HG03571 (cell line): ENCODE measurements at regions not wholly inside any gene's neighbourhood (a gene's known extent, or its start where the extent isn't known, plus 50 kb on each side); places are given as distances from the start of the nearest gene placed in this dataset.

Experiments used
- ATAC-seq: cut with Tn5 transposase; IDR thresholded peaks from one replicate; pipeline ENCODE4 v1.9.1; 2021; ENCODE audit not compliant: unreplicated experiment

- ATAC-seq: no peak
These were observed 273.6 kb downstream of the SRBD1 start for GRCh38 chr2:45337481-45337880.

GRCh38 chr2:45334205-45334604 lies 276.9 kb downstream of the SRBD1 start:
- no peak for ATAC-seq

DNA sequence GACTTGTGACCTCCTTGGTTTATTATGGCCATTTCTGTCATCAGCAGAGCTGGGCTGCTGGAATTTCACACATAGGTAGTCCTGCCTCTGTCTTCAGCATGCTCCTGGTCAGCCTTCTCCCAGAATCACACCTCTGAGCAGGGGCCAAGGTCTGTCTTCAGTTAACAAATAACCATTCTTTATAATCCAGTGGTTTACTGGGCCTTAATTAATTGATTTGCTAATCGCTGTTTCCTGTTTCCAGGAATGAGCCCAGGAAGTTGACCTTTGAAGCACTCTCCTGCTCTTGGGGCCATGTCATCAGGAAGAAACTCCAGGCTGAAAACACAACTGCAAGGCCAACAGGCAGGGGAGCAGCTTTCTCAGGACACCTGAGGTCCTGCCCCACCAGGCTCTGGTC lies 278.5 kb downstream of the SRBD1 start:
- ATAC-seq: no peak

DNA sequence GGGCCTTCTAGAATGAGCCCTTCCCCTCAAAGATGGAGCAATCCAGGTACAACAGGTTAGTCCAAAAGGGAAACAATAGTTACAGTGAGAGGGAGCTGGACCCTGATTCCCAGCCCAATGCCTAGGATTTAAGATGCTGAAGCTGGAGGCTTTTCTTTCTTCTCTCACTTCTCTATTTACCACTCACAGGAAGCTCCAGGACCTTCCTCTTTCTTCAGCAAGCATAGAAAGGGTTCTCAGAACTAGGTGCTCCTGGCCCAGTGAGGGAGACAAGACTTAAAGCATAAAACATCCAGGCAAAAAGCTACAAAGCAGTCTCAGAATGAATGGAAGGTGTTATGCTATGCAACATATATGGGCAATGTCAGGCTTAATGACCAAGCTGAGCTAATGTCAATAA lies 279.0 kb downstream of the SRBD1 start:
- ATAC-seq: no peak

- ATAC-seq: no peak
These were observed 279.7 kb downstream of the SRBD1 start for GRCh38 chr2:45331410-45331786.

DNA sequence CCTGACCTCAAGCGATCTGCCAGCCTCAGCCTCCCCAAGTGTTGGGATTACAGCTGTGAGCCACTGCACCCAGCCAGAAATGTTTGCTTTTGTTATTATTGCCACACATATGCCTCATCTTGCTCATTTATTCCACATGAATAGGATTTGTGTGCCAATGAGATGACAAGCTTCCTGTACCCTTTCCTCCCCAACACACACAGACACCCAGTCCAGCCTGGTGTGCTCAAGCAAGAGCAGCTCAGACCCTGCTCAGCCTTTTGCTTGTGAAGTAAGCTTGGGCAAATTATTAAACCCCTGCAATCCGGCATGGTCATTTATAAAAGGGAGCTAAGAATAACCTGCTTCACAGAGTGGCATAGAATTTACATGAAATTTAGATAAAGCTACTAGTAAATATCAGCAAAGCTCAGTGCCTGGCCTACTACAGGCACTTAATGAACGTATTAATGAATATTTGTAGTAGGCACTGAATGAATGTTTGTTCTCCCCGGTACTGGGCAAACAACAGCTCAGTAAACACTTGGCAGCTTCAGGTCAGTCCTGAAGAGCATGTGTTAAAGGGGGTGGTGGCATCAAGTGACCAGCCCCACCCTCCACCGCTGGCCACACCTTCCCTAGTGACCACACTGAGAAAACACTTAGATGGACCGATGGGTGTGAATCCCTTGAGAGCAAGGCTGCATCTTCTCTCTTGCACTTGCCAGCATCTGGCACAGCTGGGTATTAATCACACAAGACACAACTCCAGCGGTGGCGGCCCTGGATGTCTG lies 280.2 kb downstream of the SRBD1 start:
- ATAC-seq: no peak

GRCh38 chr2:45330108-45330507 lies 281.0 kb downstream of the SRBD1 start:
- no peak for ATAC-seq

- ATAC-seq: no peak
These were observed 281.9 kb downstream of the SRBD1 start for GRCh38 chr2:45329045-45329677.

DNA sequence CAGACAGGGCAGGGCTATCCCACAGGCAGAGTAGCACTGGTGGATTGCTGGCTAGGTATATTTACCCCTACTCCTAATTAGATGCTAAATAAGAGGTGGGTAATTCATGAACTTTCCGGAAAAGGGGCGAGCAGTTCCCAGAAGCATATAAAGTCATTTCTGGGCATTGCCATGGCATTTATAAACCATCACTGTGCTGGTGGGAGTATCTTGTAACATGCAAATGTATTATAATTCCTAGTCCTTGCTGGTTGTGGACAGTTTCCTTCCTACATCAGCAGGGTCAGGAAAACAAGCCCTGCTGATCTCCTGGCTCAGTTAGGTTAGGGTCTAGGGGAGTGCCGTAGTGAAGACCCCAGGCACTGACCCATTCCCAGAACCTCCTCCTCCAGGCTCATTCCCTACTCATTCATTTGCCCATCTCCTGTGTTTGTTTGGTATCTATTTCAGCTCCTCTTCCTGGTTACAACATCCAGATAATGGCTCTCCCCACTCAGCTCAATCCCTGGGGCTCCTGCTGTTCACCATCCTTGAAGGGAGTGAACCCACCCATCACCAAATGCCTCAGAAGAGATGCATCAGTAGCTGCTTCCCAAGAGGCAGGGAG lies 282.7 kb downstream of the SRBD1 start:
- no peak for ATAC-seq

- ATAC-seq: no peak
These were observed 287.7 kb downstream of the SRBD1 start for GRCh38 chr2:45323344-45323743.

DNA sequence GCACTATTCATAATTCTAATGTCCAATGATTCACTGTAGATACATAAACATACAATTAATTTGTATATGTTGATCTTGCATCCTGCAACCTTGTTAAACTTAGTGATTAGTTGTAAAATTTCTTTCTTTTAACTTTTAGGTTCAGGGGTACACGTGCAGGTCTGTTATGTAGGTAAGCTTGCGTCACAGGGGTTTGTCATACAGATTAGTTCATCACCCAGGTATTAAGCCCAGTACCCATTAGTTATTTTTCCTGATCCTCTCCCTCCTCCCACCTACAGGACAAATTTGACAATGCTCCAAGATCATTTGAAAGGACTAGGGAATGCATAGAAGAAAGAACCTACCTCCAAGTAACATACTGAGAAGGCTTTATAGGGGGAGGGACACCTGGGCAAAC lies 290.1 kb downstream of the SRBD1 start:
- ATAC-seq: no peak

GRCh38 chr2:45319683-45320455 lies 291.2 kb downstream of the SRBD1 start:
- ATAC-seq: no peak

DNA sequence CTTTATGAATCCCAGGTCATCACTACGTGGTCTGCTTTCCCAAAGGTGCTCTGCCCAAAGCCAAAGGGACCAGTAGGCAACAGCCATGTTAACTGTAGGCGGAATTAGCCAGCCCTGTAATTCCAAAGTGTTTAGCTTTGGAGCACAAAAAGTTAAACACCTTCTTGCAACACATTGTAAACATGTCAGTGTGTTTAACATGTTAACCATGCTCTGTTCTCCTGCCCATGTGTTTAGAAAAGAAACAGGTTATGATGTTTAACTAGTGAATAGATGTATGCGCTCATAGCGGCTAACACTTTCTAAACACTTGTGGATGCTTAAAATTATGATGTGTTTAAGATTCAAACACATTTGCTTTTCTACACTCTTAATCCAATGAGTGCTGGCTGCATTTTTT lies 292.4 kb downstream of the SRBD1 start:
- no peak for ATAC-seq

DNA sequence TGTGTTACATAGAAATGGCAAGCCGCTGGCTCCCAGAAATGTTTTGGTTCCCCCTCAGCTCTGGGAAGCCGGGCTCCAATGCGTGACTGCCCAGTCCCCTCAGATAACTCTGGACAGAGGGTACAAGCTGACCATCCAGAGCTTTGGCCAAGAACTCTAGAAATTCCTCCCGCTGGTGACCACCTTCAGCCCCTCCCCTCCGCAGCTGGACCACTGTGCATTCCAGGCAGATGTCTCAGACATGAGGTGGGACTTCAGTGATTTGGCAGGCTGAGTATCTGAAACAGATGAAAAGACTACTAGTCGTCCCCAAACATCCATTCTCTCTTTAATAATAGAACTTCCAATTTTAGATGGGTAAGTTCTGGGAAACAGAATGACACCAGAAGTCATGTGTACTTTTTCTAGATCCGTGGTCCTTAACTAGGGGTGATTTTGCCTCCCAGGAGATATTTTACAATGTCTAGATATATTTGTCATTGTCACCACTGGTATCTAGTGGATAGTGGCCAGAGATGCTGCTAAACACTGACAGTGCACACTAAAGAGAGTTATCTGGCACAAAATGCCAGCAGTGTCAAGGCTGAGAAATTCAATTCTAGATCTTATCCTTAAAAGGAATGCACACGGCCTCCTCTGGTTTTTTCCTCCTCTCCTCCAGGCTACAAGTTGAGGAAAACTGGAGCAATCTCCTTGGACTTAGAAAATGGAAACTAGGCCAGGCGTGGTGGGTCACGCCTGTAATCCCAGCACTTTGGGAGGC lies 294.3 kb downstream of the SRBD1 start:
- no peak for ATAC-seq

DNA sequence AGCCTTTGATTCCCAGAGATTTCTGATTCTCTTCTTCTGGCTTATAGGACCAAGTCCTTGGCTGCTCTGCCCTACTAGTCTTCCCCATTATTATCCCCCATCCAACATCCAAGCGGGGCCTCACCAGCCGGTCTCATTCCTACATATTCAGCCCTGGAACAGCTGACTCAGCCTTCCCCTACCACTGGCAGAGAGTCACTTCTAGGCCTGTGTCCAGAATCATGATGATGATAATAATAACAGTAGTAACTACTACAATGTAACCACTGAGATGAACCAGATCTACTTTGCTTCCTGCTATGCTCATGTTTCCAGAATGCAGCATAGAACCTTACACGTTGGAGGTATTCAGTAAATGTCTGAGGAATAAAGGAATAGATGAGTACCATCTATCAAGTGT lies 295.2 kb downstream of the SRBD1 start:
- ATAC-seq: no peak

- ATAC-seq: no peak
These were observed 298.8 kb downstream of the SRBD1 start for GRCh38 chr2:45312275-45312674.

DNA sequence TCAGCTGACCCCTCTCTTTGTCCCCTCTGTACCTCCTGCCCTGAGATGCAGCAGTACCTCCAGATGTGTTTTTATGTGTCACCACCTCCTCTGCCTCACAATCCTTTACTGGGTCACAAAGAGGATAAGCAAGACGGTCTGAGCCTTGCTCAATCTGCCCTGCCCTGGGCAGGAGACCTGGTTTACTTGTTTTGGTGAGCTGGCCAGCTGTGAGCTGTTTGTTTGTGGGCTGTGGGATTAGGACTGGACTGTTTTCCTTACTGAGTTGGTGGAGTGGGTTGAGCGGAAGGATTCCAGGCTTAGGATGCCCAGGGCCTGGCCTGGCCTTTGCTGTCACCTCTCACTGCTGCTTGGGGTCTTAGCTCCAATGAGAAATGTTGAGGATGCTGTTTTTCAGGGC lies 299.5 kb downstream of the SRBD1 start:
- no peak for ATAC-seq

GRCh38 chr2:45307147-45307546 lies 297.9 kb upstream of the SIX2 start:
- ATAC-seq: no peak

DNA sequence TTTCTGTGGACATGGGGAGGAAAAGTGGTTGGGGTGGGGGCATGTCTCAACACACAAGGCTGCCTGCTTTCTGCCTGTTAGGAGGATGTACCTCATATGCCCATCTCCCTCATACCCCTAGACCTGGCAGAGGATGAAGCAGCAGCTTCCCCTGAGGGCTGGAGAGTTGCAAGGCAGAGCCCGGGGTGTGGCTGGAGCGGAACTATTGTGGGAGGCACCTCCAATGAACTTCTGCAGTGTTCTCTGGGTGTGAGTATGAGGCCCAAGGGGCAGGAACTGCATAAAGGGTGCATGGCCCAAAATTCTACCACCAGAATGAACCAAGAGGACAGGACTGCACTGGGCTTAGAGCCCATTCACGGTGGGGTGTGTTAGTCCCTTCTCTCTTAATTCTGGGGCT lies 296.3 kb upstream of the SIX2 start:
- no peak for ATAC-seq

DNA sequence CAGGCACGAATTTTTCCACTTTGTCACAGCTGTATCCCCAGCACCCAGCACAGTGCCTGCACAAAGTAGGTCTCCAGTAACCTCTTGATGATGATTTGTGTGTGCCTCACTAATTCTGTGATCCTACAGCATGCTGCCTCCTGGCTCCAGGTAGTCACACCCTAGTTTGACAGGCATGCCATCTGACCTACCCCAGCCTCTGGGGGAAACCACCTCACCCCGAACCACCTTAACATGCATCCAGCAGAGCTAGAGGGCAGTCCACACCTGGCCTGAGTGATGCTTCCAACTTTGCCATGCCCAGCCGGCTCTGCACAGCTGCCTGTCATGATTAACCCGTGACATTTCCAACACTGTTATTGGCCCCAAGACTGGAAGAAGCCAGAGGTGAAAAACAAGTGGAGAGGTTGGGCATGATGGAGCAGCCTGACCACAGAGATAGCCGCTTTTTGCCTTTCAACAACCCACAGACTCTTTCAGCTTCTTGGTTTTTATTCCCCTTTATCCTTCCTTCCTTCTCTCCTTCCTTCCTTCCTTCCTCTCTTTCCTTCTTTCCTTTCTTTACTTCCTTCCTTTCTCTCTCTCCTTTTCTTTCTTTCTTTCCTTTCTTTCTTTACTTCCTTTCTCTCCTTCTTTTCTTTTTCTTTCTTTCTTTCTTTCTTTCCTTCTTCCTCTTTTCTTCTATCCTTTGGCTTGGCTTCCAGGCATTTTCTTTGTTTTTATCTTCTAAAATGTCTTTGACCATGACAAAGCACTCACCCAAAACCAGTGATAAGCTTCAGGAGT lies 294.4 kb upstream of the SIX2 start:
- ATAC-seq: no peak
